Endodermal cell (in vitro differentiated cells): ENCODE measurements at regions not wholly inside any gene's neighbourhood (a gene's known extent, or its start where the extent isn't known, plus 50 kb on each side); places are given as distances from the start of the nearest gene placed in this dataset.

ENCODE experiments used
- DNase-seq: peaks from one replicate; pipeline ENCODE4 v3.0.0-alpha.2; 2017
- H3K27ac ChIP-seq: 2 replicates; pipeline ENCODE4 v1.5.1; 2013; ENCODE audit warnings: mild to moderate bottlenecking, low read depth, low read length, moderate library complexity
- H3K27me3 ChIP-seq: 2 replicates; pipeline ENCODE4 v1.6.1; 2013; ENCODE audit warnings: mild to moderate bottlenecking, low read length, moderate library complexity; ENCODE audit not compliant: insufficient read depth, control insufficient read depth, poor library complexity, severe bottlenecking
- H3K36me3 ChIP-seq: 2 replicates; pipeline ENCODE4 v1.7.0; 2013; ENCODE audit warnings: mild to moderate bottlenecking, low read length, moderate library complexity; ENCODE audit not compliant: control insufficient read depth, insufficient read depth
- H3K4me1 ChIP-seq: one replicate; pipeline ENCODE4 v1.7.0; 2013; ENCODE audit warnings: low read length; ENCODE audit not compliant: control insufficient read depth, insufficient read depth
- H3K4me3 ChIP-seq: 2 replicates; pipeline ENCODE4 v1.5.1; 2013; ENCODE audit warnings: mild to moderate bottlenecking, low read length, moderate library complexity
- H3K9ac ChIP-seq: 2 replicates; pipeline ENCODE4 v1.6.1; 2013; ENCODE audit warnings: mild to moderate bottlenecking, low read length, moderate library complexity; ENCODE audit not compliant: poor library complexity, severe bottlenecking; ENCODE audit errors: extremely low read depth
- H3K9me3 ChIP-seq: 2 replicates; pipeline ENCODE4 v1.6.1; 2013; ENCODE audit warnings: mild to moderate bottlenecking, low read length, moderate library complexity; ENCODE audit not compliant: control insufficient read depth
- H3K27ac Mint-ChIP-seq: 2 replicates; pipeline ENCODE4 v1.8.0; 2020; ENCODE audit warnings: mixed read lengths
- H3K27me3 Mint-ChIP-seq: 2 replicates; pipeline ENCODE4 v1.8.0; 2021; ENCODE audit warnings: mild to moderate bottlenecking, mixed read lengths; ENCODE audit not compliant: insufficient read depth
- H3K36me3 Mint-ChIP-seq: 2 replicates; pipeline ENCODE4 v1.8.0; 2020; ENCODE audit warnings: low read depth, mixed read lengths
- H3K4me1 Mint-ChIP-seq: 2 replicates; pipeline ENCODE4 v1.8.0; 2020; ENCODE audit warnings: mixed read lengths
- H3K4me3 Mint-ChIP-seq: 2 replicates; pipeline ENCODE4 v1.8.0; 2020; ENCODE audit warnings: mild to moderate bottlenecking, moderate library complexity, mixed read lengths
- H3K9me3 Mint-ChIP-seq: 2 replicates; pipeline ENCODE4 v1.8.0; 2020; ENCODE audit warnings: mild to moderate bottlenecking, mixed read lengths
- WGBS, 2 experiments: methylation state at CpG; one replicate each; pipeline versions ENCODE4 v1.1.5 to v1.1.7; 2013; ENCODE audit warnings: missing lambda C conversion rate in 2 of 2, mixed read lengths in 1 of 2; ENCODE audit not compliant: insufficient coverage in 1 of 2, insufficient read length in 1 of 2; 5-methylcytosine and 5-hydroxymethylcytosine counted together
- TF ChIP-seq, protein P1 (sequence below): fragments of 200-600 bp; sonication (generic); conservative IDR thresholded peaks from 2 replicates; pipeline ENCODE4 v1.5.0; 2021; ENCODE audit warnings: antibody characterized with exemption, mild to moderate bottlenecking

DNA sequence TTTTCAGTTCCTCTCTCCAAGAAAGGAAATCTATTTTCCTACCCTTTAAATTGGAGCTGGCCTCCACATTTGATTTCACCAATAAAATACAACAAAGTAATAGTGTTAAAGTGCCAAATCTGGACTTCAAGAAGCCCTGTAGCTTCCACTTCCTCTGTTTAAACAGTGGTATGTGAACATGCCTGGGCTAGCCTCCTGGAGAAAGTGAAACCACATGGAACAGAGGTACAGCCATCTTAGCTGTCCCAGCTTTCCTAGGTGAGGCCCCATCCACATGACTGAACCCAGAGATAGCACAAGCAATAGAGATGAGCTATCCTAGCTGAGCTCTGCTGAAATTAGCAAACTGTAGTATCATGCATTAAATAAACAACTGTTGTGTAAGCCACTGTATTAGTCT is 131.8 kb upstream of the VCX start:
- peaks cover 34% of the 10 kb centered on the region for H3K4me1 Mint-ChIP-seq
- TF ChIP-seq, protein P1, sequence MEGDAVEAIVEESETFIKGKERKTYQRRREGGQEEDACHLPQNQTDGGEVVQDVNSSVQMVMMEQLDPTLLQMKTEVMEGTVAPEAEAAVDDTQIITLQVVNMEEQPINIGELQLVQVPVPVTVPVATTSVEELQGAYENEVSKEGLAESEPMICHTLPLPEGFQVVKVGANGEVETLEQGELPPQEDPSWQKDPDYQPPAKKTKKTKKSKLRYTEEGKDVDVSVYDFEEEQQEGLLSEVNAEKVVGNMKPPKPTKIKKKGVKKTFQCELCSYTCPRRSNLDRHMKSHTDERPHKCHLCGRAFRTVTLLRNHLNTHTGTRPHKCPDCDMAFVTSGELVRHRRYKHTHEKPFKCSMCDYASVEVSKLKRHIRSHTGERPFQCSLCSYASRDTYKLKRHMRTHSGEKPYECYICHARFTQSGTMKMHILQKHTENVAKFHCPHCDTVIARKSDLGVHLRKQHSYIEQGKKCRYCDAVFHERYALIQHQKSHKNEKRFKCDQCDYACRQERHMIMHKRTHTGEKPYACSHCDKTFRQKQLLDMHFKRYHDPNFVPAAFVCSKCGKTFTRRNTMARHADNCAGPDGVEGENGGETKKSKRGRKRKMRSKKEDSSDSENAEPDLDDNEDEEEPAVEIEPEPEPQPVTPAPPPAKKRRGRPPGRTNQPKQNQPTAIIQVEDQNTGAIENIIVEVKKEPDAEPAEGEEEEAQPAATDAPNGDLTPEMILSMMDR: no peak
- Histone ChIP-seq H3K27me3 (no peaks in the 10 kb centered on the region), H3K36me3 (no peaks in the 10 kb centered on the region), H3K27ac (no peak overlapping the region), H3K4me1 (peaks cover 4% of the 10 kb centered on the region), H3K9ac (no peak overlapping the region), H3K9me3 (peaks cover 8% of the 10 kb centered on the region), H3K4me3 (no peak overlapping the region)
- H3K9me3 Mint-ChIP-seq: peaks cover 24% of the 10 kb centered on the region
- H3K36me3 Mint-ChIP-seq: peaks cover 16% of the 10 kb centered on the region
- no peak for DNase-seq
- no peak overlapping the region for H3K27ac Mint-ChIP-seq
- H3K4me3 Mint-ChIP-seq: no peak overlapping the region
- H3K27me3 Mint-ChIP-seq: no peaks in the 10 kb centered on the region

DNA sequence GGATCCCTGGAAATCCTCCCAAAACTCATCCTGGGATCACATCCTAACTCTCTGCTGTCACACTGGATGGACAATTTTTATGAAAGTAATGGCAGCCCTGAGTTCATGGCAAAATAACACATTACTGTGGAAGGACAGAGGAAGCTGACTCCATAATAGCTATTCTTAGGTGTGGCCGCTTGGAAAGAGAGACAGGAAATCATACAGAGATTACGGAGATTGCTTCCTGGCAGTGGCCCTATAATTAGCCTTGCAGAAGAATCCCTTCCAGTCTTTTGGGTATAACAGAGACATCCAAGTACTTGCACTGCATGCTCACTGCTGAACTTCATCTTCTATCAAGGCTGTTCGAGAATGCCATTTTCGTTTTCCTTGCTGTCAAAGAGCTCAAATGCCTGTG is 133.1 kb upstream of the VCX start:
- Mint-ChIP-seq H3K27me3 (no peaks in the 10 kb centered on the region), H3K4me1 (peaks cover 31% of the 10 kb centered on the region), H3K9me3 (peaks cover 20% of the 10 kb centered on the region), H3K27ac (no peak overlapping the region), H3K36me3 (peaks cover 16% of the 10 kb centered on the region), H3K4me3 (no peak overlapping the region)
- Histone ChIP-seq H3K9ac (no peak overlapping the region), H3K9me3 (peaks cover 8% of the 10 kb centered on the region), H3K27me3 (no peaks in the 10 kb centered on the region), H3K36me3 (no peaks in the 10 kb centered on the region), H3K4me1 (peaks cover 4% of the 10 kb centered on the region), H3K27ac (no peak overlapping the region), H3K4me3 (no peak overlapping the region)
- TF ChIP-seq, protein P1: no peak
- WGBS, 2 experiments: 96 to 100% methylated on average over 1 to 4 of the region's 4 CpGs
- no peak for DNase-seq

DNA sequence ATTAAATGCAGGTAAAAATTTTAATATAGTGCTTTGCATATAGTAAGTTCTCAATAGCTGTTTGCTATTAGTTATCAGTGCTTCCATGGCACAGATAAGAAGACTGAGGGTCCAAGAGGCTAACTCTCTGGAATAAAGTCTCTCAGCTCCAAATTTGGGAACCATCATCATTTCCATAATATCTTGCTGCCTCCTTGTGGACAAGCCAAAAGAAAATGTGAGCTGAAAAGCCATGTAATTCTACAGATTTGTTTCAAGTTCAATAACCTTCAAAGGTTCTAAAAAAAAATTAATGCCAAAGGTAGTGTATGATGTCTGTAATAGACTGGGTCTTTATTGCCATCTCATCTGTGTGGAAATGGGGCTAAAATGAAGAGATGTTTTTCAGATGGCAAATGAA is 136.9 kb upstream of the VCX start:
- H3K36me3 ChIP-seq: no peaks in the 10 kb centered on the region
- Mint-ChIP-seq H3K4me1 (peaks cover 22% of the 10 kb centered on the region), H3K9me3 (peaks cover 11% of the 10 kb centered on the region), H3K27me3 (no peaks in the 10 kb centered on the region), H3K36me3 (peaks cover 3% of the 10 kb centered on the region), H3K4me3 (no peak overlapping the region), H3K27ac (no peak overlapping the region)
- H3K27ac ChIP-seq: no peak overlapping the region
- H3K27me3 ChIP-seq: no peaks in the 10 kb centered on the region
- H3K4me1 ChIP-seq: no peaks in the 10 kb centered on the region
- DNase-seq: no peak
- TF ChIP-seq, protein P1: peak; percentile 61
- peaks cover under 1% of the 10 kb centered on the region for H3K9me3 ChIP-seq
- H3K9ac ChIP-seq: no peak overlapping the region
- H3K4me3 ChIP-seq: no peak overlapping the region
